GM10266 (cell line): ENCODE measurements at regions not wholly inside any gene's neighbourhood (a gene's known extent, or its start where the extent isn't known, plus 50 kb on each side); places are given as distances from the start of the nearest gene placed in this dataset.

Experiments used
- DNase-seq: peaks from one replicate; pipeline ENCODE4 v3.0.0; 2012; ENCODE audit errors: extremely low spot score
- TF ChIP-seq, protein P1 (sequence below): IDR thresholded peaks from 2 replicates; pipeline ENCODE4 v1.5.1; 2012; ENCODE audit warnings: mild to moderate bottlenecking, low read depth; ENCODE audit not compliant: control insufficient read depth, insufficient read depth; ENCODE audit errors: missing control alignments

DNA sequence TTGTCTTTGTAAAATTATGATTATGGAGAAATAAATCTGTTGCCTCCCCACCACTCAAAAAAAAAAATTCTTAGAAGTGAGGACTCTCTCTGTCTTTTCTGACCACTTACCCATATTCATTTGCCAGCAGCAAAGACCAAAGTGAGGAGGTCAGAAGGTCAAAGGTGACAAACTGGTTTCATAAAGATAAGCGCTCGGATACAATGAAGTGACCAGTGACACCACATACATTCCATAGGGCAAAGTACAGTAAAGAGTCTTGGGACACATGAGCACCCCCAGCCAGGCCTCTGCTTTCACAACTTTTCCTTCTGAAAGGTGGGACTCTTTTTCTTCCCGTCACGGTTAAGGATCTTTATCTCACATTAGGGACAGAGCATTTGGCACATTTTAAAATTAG, 75.9 kb upstream of the TCF4 start:
- DNase-seq: no peak
- TF ChIP-seq, protein P1, sequence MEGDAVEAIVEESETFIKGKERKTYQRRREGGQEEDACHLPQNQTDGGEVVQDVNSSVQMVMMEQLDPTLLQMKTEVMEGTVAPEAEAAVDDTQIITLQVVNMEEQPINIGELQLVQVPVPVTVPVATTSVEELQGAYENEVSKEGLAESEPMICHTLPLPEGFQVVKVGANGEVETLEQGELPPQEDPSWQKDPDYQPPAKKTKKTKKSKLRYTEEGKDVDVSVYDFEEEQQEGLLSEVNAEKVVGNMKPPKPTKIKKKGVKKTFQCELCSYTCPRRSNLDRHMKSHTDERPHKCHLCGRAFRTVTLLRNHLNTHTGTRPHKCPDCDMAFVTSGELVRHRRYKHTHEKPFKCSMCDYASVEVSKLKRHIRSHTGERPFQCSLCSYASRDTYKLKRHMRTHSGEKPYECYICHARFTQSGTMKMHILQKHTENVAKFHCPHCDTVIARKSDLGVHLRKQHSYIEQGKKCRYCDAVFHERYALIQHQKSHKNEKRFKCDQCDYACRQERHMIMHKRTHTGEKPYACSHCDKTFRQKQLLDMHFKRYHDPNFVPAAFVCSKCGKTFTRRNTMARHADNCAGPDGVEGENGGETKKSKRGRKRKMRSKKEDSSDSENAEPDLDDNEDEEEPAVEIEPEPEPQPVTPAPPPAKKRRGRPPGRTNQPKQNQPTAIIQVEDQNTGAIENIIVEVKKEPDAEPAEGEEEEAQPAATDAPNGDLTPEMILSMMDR: no peak

DNA sequence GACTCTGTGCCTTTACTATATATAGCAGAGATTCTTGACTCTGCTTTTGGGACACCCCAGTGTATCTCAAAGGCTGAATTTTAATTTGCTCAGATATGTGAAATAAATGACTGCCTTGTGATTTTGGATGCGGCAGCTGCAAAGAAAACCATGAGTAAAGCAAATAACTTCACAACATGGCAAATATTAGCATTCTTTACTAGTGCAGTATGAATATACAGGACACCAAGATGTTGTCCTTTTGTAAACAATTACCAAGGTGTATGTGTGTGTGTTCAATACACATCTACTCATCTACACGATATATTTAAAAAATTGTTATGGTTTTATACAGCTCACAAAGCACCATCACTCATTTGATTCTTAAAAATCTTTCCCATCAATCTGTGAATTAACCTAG, 70.6 kb upstream of the TCF4 start:
- DNase-seq: no peak
- TF ChIP-seq, protein P1: no peak

DNA sequence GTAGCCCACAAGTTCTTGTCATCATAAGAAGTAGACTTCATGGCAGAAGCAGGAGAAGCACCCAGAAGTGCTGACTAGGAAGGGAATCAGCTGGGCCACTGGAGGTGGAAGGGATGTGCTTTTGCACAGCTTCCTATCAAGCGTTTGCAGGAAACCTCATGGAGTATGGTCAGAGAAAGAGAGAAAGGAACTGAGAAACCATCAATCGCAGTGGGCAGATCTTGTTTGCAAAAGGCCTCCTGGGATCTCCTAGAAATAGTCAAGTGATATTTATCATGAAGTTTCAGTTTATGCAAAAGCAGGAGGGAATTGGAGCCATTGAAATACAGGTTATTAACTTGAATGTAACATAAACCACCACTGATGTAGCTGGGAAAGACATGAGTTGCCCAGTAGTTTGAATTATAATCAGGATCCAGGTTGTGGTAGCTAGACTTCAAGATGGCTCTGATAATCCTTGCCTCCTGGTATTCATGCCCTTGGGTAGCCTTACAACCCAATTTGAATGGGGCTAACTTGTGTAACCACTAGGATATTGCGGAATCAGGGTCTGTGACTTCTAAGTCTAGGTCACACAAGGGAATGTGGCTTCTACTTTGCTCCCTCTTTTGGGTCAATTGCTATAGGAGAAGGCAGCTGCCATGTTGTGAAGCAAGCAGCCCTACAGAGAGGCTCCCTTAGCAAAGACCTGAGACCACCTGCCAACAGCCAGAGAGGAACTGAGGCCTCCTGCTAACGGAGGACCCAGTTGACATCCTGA, 69.8 kb upstream of the TCF4 start:
- TF ChIP-seq, protein P1: no peak
- DNase-seq: no peak

DNA sequence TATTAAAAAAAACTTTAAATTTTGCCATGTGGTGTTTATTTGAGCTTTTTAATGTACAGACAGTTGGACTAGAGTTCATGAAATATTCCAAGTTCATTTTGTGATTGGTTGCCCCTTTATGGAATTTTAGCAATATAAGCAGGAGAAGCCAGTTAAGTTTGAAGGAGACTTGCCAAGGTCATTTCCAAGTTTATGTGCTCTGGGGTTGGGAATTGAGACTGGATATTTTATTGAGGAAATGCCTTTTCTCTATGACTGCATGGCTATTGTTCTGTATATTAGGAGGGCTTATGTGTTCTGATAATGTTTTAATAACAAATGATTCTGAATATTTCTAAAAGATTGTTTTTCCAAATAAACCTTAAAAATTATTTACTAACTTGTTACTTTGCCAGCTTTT, 67.0 kb upstream of the TCF4 start:
- TF ChIP-seq, protein P1: no peak
- no peak for DNase-seq

DNA sequence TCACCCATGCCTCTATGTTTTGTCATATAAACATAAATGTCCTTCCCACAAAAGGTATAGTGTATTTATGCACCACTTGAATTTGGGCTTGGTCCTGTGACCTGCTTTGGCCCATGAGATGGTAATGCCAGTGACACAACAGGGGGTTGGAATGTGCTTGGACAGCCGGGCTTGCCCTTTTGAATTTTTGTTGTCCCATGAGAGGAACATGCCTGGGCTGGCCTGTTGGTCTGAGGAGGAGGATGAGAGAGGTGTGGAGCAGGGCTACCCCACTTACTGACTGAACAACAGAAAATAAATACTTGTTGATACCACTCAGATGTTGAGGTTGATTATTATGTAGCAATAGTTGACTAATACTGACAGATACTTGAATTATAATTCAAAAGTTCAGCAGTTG, 63.2 kb upstream of the TCF4 start:
- DNase-seq: no peak
- TF ChIP-seq, protein P1: no peak

DNA sequence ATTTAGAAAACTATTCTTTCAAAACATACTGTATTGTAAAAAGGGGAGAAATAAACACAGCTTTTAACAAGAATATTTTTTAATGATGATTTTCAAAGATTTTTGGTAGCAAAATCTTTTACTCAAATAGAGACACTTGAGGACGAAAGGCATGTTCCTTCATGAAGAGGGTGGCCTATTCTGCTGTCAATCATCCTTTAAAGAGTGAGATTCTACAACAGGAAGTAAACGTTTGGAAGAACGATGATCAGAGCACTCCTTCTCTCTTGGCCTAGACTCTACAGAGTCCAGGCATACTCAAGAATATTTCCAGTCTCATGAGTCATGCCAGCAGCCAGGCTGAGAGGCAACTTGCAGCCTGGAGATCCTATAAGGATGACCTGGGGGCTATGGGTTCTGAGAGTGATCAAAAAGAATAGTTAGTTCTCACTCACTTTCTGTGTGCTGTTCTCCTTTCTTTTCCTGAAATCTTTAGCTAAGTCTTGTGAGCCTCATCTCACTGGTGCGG, 62.4 kb upstream of the TCF4 start:
- TF ChIP-seq, protein P1: no peak
- no peak for DNase-seq

DNA sequence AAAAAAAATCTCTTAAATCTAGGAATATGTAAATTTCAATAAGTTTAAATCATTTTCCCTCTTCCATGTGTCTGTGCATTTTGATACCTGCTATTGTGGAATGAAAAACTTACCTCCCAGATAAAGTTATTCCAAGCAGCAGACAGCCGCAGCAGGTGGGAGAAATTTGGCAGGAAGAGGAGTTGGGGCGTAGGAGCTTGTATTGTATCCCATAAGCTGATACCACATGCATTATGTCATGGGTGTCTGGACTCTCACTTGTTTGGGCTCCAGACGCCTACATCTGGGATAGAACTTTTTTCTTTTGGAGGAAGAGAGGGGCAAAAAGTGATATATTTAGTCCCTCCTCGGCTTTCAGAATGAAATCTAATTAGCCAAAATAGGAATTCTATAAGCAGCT, 59.3 kb upstream of the TCF4 start:
- DNase-seq: no peak
- TF ChIP-seq, protein P1: no peak
